ENCODE measurements at regions not wholly inside any gene's neighbourhood (a gene's known extent, or its start where the extent isn't known, plus 50 kb on each side); places are given as distances from the start of the nearest gene placed in this dataset.

DNA sequence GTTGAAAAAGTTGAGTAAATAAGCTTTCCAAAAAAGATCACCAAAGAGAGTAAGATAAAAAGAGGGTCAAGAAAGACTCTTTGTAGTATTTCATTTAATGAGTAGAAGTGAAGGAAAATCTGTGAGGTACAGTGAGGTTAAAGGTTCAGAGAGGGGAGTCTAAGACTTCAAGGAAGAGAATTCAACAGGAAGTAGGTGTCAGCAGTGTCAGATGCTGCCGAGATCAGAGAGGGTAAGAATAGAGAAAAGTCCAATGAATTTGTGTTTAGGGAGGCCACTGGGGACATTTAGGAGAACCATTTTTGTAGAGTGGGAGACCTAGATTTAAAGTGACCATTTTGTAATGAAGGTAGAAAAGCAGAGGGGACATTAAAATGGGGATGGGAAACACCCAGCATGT is 71.6 kb upstream of the KRAS start:
- TF ChIP-seq, protein P1, sequence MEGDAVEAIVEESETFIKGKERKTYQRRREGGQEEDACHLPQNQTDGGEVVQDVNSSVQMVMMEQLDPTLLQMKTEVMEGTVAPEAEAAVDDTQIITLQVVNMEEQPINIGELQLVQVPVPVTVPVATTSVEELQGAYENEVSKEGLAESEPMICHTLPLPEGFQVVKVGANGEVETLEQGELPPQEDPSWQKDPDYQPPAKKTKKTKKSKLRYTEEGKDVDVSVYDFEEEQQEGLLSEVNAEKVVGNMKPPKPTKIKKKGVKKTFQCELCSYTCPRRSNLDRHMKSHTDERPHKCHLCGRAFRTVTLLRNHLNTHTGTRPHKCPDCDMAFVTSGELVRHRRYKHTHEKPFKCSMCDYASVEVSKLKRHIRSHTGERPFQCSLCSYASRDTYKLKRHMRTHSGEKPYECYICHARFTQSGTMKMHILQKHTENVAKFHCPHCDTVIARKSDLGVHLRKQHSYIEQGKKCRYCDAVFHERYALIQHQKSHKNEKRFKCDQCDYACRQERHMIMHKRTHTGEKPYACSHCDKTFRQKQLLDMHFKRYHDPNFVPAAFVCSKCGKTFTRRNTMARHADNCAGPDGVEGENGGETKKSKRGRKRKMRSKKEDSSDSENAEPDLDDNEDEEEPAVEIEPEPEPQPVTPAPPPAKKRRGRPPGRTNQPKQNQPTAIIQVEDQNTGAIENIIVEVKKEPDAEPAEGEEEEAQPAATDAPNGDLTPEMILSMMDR (IDR thresholded peaks at IDR 0.05; ENCODE audit: unreplicated experiment in 3 of 3), result no peak
- H3K9me3 Mint-ChIP-seq, result no peaks in the 10 kb centered on the region
- H3K4me3 Mint-ChIP-seq, result peak overlapping the region in 1 of 3 experiments; percentile 28
- H3K27ac Mint-ChIP-seq, result peak overlapping the region; percentile 64 to 98 (median 98)
- H3K27me3 Mint-ChIP-seq (ENCODE audit: low read depth), result no peaks in the 10 kb centered on the region
- H3K4me1 Mint-ChIP-seq, result peaks cover 46% of the 10 kb centered on the region
- H3K36me3 Mint-ChIP-seq (ENCODE audit: low read depth), result no peaks in the 10 kb centered on the region

DNA sequence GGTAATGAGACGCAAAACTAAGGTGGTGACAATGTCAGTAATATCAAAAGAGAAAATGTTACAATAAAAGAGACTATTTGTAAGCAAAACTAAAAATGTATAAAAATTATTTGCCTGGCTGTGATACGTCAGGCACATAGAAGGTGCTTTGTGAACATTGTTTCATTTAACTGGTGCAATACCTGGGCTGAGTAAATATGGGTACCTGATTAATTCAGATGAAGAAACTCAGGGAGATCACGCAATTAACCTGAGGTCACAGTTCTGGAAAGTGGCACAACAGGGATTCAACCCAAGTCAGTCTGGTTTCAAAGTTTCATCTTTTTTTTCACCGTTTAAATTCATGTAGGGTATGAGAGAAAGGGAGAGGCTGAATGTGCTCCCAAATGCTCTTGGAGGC is 71.0 kb upstream of the KRAS start:
- Mint-ChIP-seq H3K36me3 (ENCODE audit: low read depth) (no peaks in the 10 kb centered on the region), H3K4me3 (no peak overlapping the region), H3K9me3 (no peaks in the 10 kb centered on the region), H3K27me3 (ENCODE audit: low read depth) (no peaks in the 10 kb centered on the region), H3K27ac (peak overlapping the region in 2 of 3 experiments; percentile 98), H3K4me1 (peaks cover 47% of the 10 kb centered on the region)
- TF ChIP-seq, protein P1 (IDR thresholded peaks at IDR 0.05; ENCODE audit: unreplicated experiment in 3 of 3), result no peak

DNA sequence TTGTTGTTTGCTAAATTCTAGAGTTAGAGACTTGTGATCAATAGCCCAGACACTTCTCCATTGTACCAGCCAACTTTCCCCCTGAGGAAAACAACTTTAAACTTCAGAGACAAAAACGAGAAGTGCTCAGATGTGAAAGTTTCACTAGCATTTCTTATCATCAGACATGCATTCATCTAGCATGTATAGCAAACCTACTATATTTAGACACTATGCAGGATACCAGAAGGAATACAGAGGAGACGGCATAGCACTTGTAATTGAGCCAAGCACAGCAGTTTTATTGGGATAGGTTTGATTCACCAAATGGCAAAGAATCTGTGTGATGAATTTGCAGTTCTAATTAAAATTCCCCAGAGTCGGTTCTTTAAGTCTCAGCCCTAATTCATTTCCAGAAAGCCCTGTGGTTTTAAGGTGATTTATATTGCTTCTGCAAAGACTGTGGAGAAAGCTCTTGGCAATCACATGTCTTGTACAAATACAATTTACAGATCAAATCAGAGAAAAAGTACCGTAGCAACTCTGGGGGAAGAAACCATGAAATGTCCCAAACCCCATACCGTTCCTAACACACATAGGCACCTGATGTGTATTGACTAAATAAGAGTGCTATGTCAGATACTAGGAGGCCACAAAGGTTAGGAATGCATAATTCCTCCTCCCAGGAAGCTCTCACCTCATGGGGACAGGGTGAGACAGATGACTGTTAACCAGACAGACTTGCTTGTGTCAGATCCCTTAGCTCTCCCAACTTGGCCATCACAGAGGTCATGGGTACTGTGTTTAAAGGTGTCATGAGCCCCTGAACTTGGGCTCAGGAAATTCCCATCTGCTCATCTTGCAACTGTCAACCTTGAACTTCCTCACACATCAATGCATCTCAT is 69.6 kb upstream of the KRAS start:
- no peaks in the 10 kb centered on the region for H3K9me3 Mint-ChIP-seq
- H3K36me3 Mint-ChIP-seq (ENCODE audit: low read depth), result no peaks in the 10 kb centered on the region
- TF ChIP-seq, protein P1 (IDR thresholded peaks at IDR 0.05; ENCODE audit: unreplicated experiment in 3 of 3), result no peak
- peak overlapping the region; percentile 4 to 98 (median 98) for H3K27ac Mint-ChIP-seq
- no peaks in the 10 kb centered on the region for H3K27me3 Mint-ChIP-seq (ENCODE audit: low read depth)
- H3K4me1 Mint-ChIP-seq, result peaks cover 47% of the 10 kb centered on the region
- H3K4me3 Mint-ChIP-seq, result peak overlapping the region in 1 of 3 experiments; percentile 0

DNA sequence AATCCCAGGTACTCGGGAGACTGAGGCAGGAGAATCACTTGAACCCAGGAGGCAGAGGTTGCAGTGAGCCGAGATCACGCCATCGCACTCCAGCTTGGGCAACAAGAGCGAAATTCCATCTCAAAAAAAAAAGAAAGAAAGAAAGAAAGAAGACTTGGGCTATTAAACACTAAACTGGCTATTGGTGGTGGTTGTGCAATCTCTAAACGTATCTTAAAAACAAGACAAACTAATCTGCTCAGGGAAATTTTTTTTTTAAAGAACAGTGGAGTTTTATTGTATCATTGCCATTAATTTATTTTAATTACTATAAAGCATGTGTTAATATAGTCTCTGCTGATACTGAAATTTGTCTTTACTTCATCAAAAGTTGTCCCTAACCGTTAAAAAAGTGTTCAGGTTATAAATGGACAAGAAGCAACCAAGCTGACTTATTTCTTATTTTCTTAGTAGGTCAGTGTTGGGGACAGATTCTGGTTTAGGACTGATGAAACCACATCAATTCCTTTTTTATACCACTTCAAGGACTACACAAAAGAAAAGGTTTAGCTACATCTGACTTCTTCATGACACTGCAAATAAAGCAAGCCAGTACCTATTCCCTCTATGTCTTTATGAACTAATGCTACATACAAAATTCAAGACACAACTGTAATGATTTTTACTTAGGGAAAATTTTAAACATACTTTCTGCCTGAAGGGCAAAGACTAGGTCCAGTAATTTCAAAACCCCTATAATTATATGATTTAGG is 68.7 kb upstream of the KRAS start:
- Mint-ChIP-seq H3K36me3 (ENCODE audit: low read depth) (no peaks in the 10 kb centered on the region), H3K27me3 (ENCODE audit: low read depth) (no peaks in the 10 kb centered on the region), H3K9me3 (peaks cover 6% of the 10 kb centered on the region), H3K4me1 (peaks cover 47% of the 10 kb centered on the region), H3K27ac (peak overlapping the region in 2 of 3 experiments; percentile 98), H3K4me3 (no peak overlapping the region)
- TF ChIP-seq, protein P1 (IDR thresholded peaks at IDR 0.05; ENCODE audit: unreplicated experiment in 3 of 3), result no peak

GRCh38 chr12:25317553-25317952 is 66.8 kb upstream of the KRAS start:
- no peaks in the 10 kb centered on the region for H3K27me3 Mint-ChIP-seq (ENCODE audit: low read depth)
- peak overlapping the region; percentile 40 to 65 (median 42) for H3K27ac Mint-ChIP-seq
- no peaks in the 10 kb centered on the region for H3K36me3 Mint-ChIP-seq (ENCODE audit: low read depth)
- no peak overlapping the region for H3K4me3 Mint-ChIP-seq
- TF ChIP-seq, protein P1 (IDR thresholded peaks at IDR 0.05; ENCODE audit: unreplicated experiment in 3 of 3), result no peak
- H3K4me1 Mint-ChIP-seq, result peaks cover 32% of the 10 kb centered on the region
- H3K9me3 Mint-ChIP-seq, result peaks cover 11% of the 10 kb centered on the region

Measured in nephron (organoid).